Fibroblast of gingiva (primary cell): ENCODE measurements at regions not wholly inside any gene's neighbourhood (a gene's known extent, or its start where the extent isn't known, plus 50 kb on each side); places are given as distances from the start of the nearest gene placed in this dataset.

ENCODE experiments used
- DNase-seq: peaks from one replicate; pipeline ENCODE4 v3.0.0-alpha.2; 2011; ENCODE audit warnings: low read depth

GRCh38 chr6:147621263-147621662, 112.8 kb downstream of the SAMD5 start:
- DNase-seq = peak; percentile 78

- DNase-seq = no peak
Measured at GRCh38 chr6:147621961-147622360, 113.5 kb downstream of the SAMD5 start.

- DNase-seq = peak; percentile 87
Measured at GRCh38 chr6:147624946-147625515, 116.5 kb downstream of the SAMD5 start.

GRCh38 chr6:147625946-147626345, 117.5 kb downstream of the SAMD5 start:
- DNase-seq = no peak

GRCh38 chr6:147627411-147627810, 118.9 kb downstream of the SAMD5 start:
- DNase-seq = no peak

- DNase-seq = peak; percentile 29
Measured at GRCh38 chr6:147633191-147633590, 124.7 kb downstream of the SAMD5 start.

- no peak for DNase-seq
Measured at GRCh38 chr6:147637620-147638195, 129.2 kb downstream of the SAMD5 start.

- no peak for DNase-seq
Measured at GRCh38 chr6:147639279-147639678, 130.8 kb downstream of the SAMD5 start.

GRCh38 chr6:147640606-147641005, 132.1 kb downstream of the SAMD5 start:
- no peak for DNase-seq

- DNase-seq = no peak
Measured at GRCh38 chr6:147641511-147641910, 133.0 kb downstream of the SAMD5 start.

GRCh38 chr6:147642458-147642857, 134.0 kb downstream of the SAMD5 start:
- peak; percentile 60 for DNase-seq

GRCh38 chr6:147643341-147644200, 135.1 kb downstream of the SAMD5 start:
- DNase-seq = peak; percentile 83

- peak; percentile 87 for DNase-seq
Measured at GRCh38 chr6:147648916-147649315, 140.4 kb downstream of the SAMD5 start.

- peak; percentile 97 for DNase-seq
Measured at GRCh38 chr6:147651249-147652063, 143.0 kb downstream of the SAMD5 start.

- no peak for DNase-seq
Measured at GRCh38 chr6:147653631-147654030, 145.1 kb downstream of the SAMD5 start.

- DNase-seq = no peak
Measured at GRCh38 chr6:147654103-147654845, 145.8 kb downstream of the SAMD5 start.

- no peak for DNase-seq
Measured at GRCh38 chr6:147660334-147661311, 152.1 kb downstream of the SAMD5 start.

- no peak for DNase-seq
Measured at GRCh38 chr6:147662646-147663045, 154.2 kb downstream of the SAMD5 start.

GRCh38 chr6:147664092-147664491, 155.6 kb downstream of the SAMD5 start:
- no peak for DNase-seq

- peak; percentile 8 for DNase-seq
Measured at GRCh38 chr6:147666255-147666654, 157.8 kb downstream of the SAMD5 start.
